ENCODE measurements at regions not wholly inside any gene's neighbourhood (a gene's known extent, or its start where the extent isn't known, plus 50 kb on each side); places are given as distances from the start of the nearest gene placed in this dataset.

DNA sequence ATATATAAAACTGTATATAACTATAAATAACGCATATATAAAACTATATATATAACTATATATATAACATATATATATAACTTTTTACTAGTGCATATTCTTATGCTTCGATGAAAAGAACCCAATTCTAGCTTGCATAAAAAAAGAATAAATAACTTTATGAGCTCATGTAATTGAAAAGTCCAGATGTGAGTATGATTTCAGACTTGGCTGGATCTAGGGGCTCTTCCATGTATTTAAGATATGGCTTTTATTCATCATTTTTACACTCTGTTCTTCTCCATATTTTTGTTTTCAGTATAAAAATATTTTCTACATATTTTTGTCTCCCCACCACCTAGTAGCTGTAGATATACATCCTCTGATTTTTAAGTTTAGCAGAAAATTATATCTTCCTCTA, 417.5 kb downstream of the CDH11 start:
- TF ChIP-seq POLR2A (IDR thresholded peaks at IDR 0.05) = no peak
- TF ChIP-seq, protein P1, sequence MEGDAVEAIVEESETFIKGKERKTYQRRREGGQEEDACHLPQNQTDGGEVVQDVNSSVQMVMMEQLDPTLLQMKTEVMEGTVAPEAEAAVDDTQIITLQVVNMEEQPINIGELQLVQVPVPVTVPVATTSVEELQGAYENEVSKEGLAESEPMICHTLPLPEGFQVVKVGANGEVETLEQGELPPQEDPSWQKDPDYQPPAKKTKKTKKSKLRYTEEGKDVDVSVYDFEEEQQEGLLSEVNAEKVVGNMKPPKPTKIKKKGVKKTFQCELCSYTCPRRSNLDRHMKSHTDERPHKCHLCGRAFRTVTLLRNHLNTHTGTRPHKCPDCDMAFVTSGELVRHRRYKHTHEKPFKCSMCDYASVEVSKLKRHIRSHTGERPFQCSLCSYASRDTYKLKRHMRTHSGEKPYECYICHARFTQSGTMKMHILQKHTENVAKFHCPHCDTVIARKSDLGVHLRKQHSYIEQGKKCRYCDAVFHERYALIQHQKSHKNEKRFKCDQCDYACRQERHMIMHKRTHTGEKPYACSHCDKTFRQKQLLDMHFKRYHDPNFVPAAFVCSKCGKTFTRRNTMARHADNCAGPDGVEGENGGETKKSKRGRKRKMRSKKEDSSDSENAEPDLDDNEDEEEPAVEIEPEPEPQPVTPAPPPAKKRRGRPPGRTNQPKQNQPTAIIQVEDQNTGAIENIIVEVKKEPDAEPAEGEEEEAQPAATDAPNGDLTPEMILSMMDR (IDR thresholded peaks at IDR 0.05) = no peak

All from thyroid gland (tissue), 4 donors.